Gastrocnemius medialis (tissue), 4 donors: ENCODE measurements at regions not wholly inside any gene's neighbourhood (a gene's known extent, or its start where the extent isn't known, plus 50 kb on each side); places are given as distances from the start of the nearest gene placed in this dataset.

Source experiments
- ATAC-seq, 2 donors: fragments of 150-250 bp; one replicate each; pipeline ENCODE4 v1.9.1; 2016
- DNase-seq, 2 donors: peaks; one replicate each; pipeline ENCODE4 v3.0.0-alpha.2; 2019
- H3K27ac ChIP-seq, 4 donors: fragments of 200-600 bp; sonication (generic); 1 replicate in 1 of 4; 2 replicates in 3 of 4; pipeline ENCODE4 v1.5.1; 2016 to 2018; ENCODE audit warnings: mild to moderate bottlenecking in 2 of 4, moderate library complexity in 1 of 4
- H3K27me3 ChIP-seq, 3 donors: fragments of 200-600 bp; sonication (generic) in 2 of 3; 1 replicate in 1 of 3; 2 replicates in 2 of 3; pipeline versions ENCODE4 v1.5.1 to v1.6.0; 2016 to 2019; ENCODE audit warnings: mild to moderate bottlenecking in 1 of 3, moderate library complexity in 1 of 3
- H3K36me3 ChIP-seq, 2 donors: fragments of 200-600 bp; sonication (generic) in 1 of 2; one replicate each; pipeline ENCODE4 v1.5.1; 2017 to 2018
- H3K4me1 ChIP-seq, 2 donors: fragments of 200-600 bp; sonication (generic) in 1 of 2; one replicate each; pipeline ENCODE4 v1.5.1; 2016 to 2017; ENCODE audit warnings: mild to moderate bottlenecking in 2 of 2
- H3K4me3 ChIP-seq, 4 donors: fragments of 200-600 bp; sonication (generic) in 3 of 4; 1 replicate in 1 of 4; 2 replicates in 3 of 4; pipeline ENCODE4 v1.5.1; 2016 to 2019; ENCODE audit warnings: mild to moderate bottlenecking in 2 of 4
- H3K9me3 ChIP-seq, 3 donors: fragments of 200-600 bp; sonication (generic) in 2 of 3; 1 replicate in 1 of 3; 2 replicates in 2 of 3; pipeline ENCODE4 v1.5.1; 2016 to 2019
- CTCF ChIP-seq, 5 experiments: fragments of 450-650 bp in 3 of 5; fragments of 200-600 bp in 2 of 5; sonication (generic) in 2 of 5; IDR thresholded peaks in 4 of 5; conservative IDR thresholded peaks in 1 of 5; 1 replicate in 4 of 5; 2 replicates in 1 of 5; pipeline ENCODE4 v1.5.1; 2016 to 2019; ENCODE audit warnings: antibody characterized with exemption in 5 of 5, mild to moderate bottlenecking in 3 of 5, moderate library complexity in 3 of 5
- POLR2A ChIP-seq, 2 donors: fragments of 450-650 bp; IDR thresholded peaks; one replicate each; pipeline ENCODE4 v1.6.1; 2017; ENCODE audit warnings: antibody characterized with exemption in 2 of 2, mild to moderate bottlenecking in 2 of 2, moderate library complexity in 2 of 2
- in situ Hi-C, 4 donors: fragments of 200-750 bp; cut with MboI; loops; one replicate each; pipeline versions ENCODE4 v1.15.0 to v1.8.0; 2017; ENCODE audit warnings: low sequenced_read_pairs in 4 of 4
- intact Hi-C: fragments of 100-400 bp; cut with DNase I; formaldehyde crosslinking; loops from one replicate; pipeline ENCODE4 v1.15.1; 2023; ENCODE audit warnings: low total_unique reads

GRCh38 chr1:68331117-68331865, 99.0 kb upstream of the WLS start:
- Histone ChIP-seq H3K36me3 (no peaks in the 10 kb centered on the region), H3K27ac (no peak overlapping the region), H3K9me3 (no peaks in the 10 kb centered on the region), H3K27me3 (no peaks in the 10 kb centered on the region), H3K4me3 (no peak overlapping the region), H3K4me1 (peaks cover 0 to 12% of the 10 kb centered on the region in 2 donors)
- TF ChIP-seq CTCF (IDR thresholded peaks at IDR 0.05 in 4 of 5, conservative IDR thresholded peaks at IDR 0.05 in 1 of 5), result no peak
- intact Hi-C loops, result no loop called here
- ATAC-seq, result no peak
- DNase-seq, result no peak
- in situ Hi-C loops, result loop anchor here in 2 of 4 donors (10.0 to 25.0 kb wide), 5 partner anchors 469 to 819 kb away; no protein-coding TSS in a partner anchor

- H3K27ac ChIP-seq, result no peak overlapping the region
- ATAC-seq (no peak), DNase-seq (no peak)
- no peaks in the 10 kb centered on the region for H3K27me3 ChIP-seq
- no peak overlapping the region for H3K4me3 ChIP-seq
- intact Hi-C loops (no loop called here), in situ Hi-C loops (loop anchor here in 2 of 4 donors (10.0 to 25.0 kb wide), 5 partner anchors 468 to 818 kb away; no protein-coding TSS in a partner anchor)
- no peaks in the 10 kb centered on the region for H3K36me3 ChIP-seq
- peaks cover 0 to 12% of the 10 kb centered on the region in 2 donors for H3K4me1 ChIP-seq
- TF ChIP-seq CTCF (IDR thresholded peaks at IDR 0.05 in 4 of 5, conservative IDR thresholded peaks at IDR 0.05 in 1 of 5), result no peak
- no peak for TF ChIP-seq POLR2A (IDR thresholded peaks at IDR 0.05)
- no peaks in the 10 kb centered on the region for H3K9me3 ChIP-seq
These were observed 98.1 kb upstream of the WLS start for GRCh38 chr1:68330391-68330790.

GRCh38 chr1:68329096-68329835, 96.9 kb upstream of the WLS start:
- ATAC-seq (no peak), DNase-seq (no peak)
- no peaks in the 10 kb centered on the region for H3K27me3 ChIP-seq
- in situ Hi-C loops (loop anchor here in 2 of 4 donors (25.0 kb wide), 4 partner anchors 467 to 817 kb away; no protein-coding TSS in a partner anchor), intact Hi-C loops (no loop called here)
- no peak overlapping the region for H3K4me3 ChIP-seq
- H3K9me3 ChIP-seq, result no peaks in the 10 kb centered on the region
- no peaks in the 10 kb centered on the region for H3K36me3 ChIP-seq
- no peak overlapping the region for H3K27ac ChIP-seq
- TF ChIP-seq CTCF (IDR thresholded peaks at IDR 0.05 in 4 of 5, conservative IDR thresholded peaks at IDR 0.05 in 1 of 5), result no peak
- peaks cover 0 to 12% of the 10 kb centered on the region in 2 donors for H3K4me1 ChIP-seq

- TF ChIP-seq POLR2A (IDR thresholded peaks at IDR 0.05) (no peak), CTCF (IDR thresholded peaks at IDR 0.05 in 4 of 5, conservative IDR thresholded peaks at IDR 0.05 in 1 of 5) (no peak)
- no peaks in the 10 kb centered on the region for H3K27me3 ChIP-seq
- no peak for ATAC-seq
- no peaks in the 10 kb centered on the region for H3K36me3 ChIP-seq
- no peaks in the 10 kb centered on the region for H3K9me3 ChIP-seq
- H3K27ac ChIP-seq, result no peak overlapping the region
- peaks cover 0 to 12% of the 10 kb centered on the region in 2 donors for H3K4me1 ChIP-seq
- in situ Hi-C loops (loop anchor here in 2 of 4 donors (25.0 kb wide), 4 partner anchors 466 to 816 kb away; no protein-coding TSS in a partner anchor), intact Hi-C loops (no loop called here)
- H3K4me3 ChIP-seq, result no peak overlapping the region
- no peak for DNase-seq
These were observed 96.2 kb upstream of the WLS start for GRCh38 chr1:68328490-68328889.
